K562 (cell line): ENCODE measurements at regions not wholly inside any gene's neighbourhood (a gene's known extent, or its start where the extent isn't known, plus 50 kb on each side); places are given as distances from the start of the nearest gene placed in this dataset.

Experiments
- ATAC-seq: fragments of 200-7000 bp; cut with Tn5 transposase; 3 replicates; pipeline ENCODE4 v1.9.1; 2020; ENCODE audit warnings: moderate library complexity
- BruUV-seq: library from RNA; stranded (reverse); fragments of 400-500 nt; replicated peaks from 2 replicates; lab custom pipeline; 2021; lab: Mats Ljungman, UMichigan
- CTCF ChIA-PET: fragments of 300-600 bp; formaldehyde crosslinking; extraction: SDS; loops from one replicate; lab custom pipeline; 2021; ENCODE audit warnings: low intra/inter-chr PET ratio; lab: Yijun Ruan, JAX
- POLR2A ChIA-PET: fragments of 300-600, 350-650 bp; sonication (Branson Sonifier 250); formaldehyde crosslinking; extraction: SDS; loops from one replicate; lab custom pipeline; 2021; ENCODE audit warnings: antibody characterized with exemption, inconsistent platforms; lab: Yijun Ruan, JAX
- DNase-seq, 4 experiments: peaks; one replicate each; pipeline versions ENCODE4 v3.0.0 to v3.0.0-alpha.2; 2011 to 2018; ENCODE audit warnings: low spot score in 3 of 4, mixed read lengths in 3 of 4; ENCODE audit errors: extremely low read depth in 1 of 4
- FAIRE-seq: peaks from 2 replicates; lab custom pipeline; 2011; peaks lifted over from hg19 to GRCh38; lab: Jason Lieb, UNC
- H2AFZ ChIP-seq: 2 replicates; pipeline ENCODE4 v1.6.0; 2011; ENCODE audit warnings: low read depth, low read length, control low read depth, inconsistent platforms
- H3K27ac ChIP-seq: fragments of 200-600 bp; 3 replicates; pipeline ENCODE4 v1.8.0; 2011; ENCODE audit warnings: low read depth, mild to moderate bottlenecking, control low read depth, inconsistent platforms, low read length, moderate library complexity, mixed read lengths; ENCODE audit errors: extremely low read depth
- H3K27me3 ChIP-seq, 2 experiments: fragments of 300-600 bp in 1 of 2; 2 replicates in 1 of 2; 3 replicates in 1 of 2; pipeline versions ENCODE4 v1.6.0 to v1.8.0; 2011; ENCODE audit warnings: inconsistent platforms in 2 of 2, low read length in 2 of 2, mild to moderate bottlenecking in 1 of 2, mixed read lengths in 1 of 2, moderate library complexity in 1 of 2; ENCODE audit not compliant: control insufficient read depth in 2 of 2, insufficient read depth in 2 of 2
- H3K36me3 ChIP-seq: fragments of 300-600 bp; 3 replicates; pipeline ENCODE4 v1.8.0; 2011; ENCODE audit warnings: mild to moderate bottlenecking, low read length, inconsistent platforms; ENCODE audit not compliant: control insufficient read depth, insufficient read depth
- H3K4me1 ChIP-seq, 2 experiments: fragments of 200-600 bp in 1 of 2; replicated peaks in 1 of 2; 2 replicates in 1 of 2; 3 replicates in 1 of 2; pipeline versions ENCODE4 v1.5.1 to v1.8.0; 2011; ENCODE audit warnings: inconsistent platforms in 2 of 2, low read length in 2 of 2, mild to moderate bottlenecking in 1 of 2, mixed read lengths in 1 of 2, moderate library complexity in 1 of 2; ENCODE audit not compliant: control insufficient read depth in 2 of 2, insufficient read depth in 2 of 2
- H3K4me2 ChIP-seq: 2 replicates; pipeline ENCODE4 v1.6.1; 2011; ENCODE audit warnings: low read length, control low read depth, inconsistent platforms, mixed read lengths; ENCODE audit not compliant: insufficient read depth
- H3K4me3 ChIP-seq: fragments of 200-600 bp; sonication (generic), shearing (Covaris generic); 2 replicates; pipeline ENCODE4 v1.5.1; 2016; ENCODE audit warnings: control low read depth, inconsistent platforms
- H3K79me2 ChIP-seq: fragments of 200-600 bp; 3 replicates; pipeline ENCODE4 v1.8.0; 2011; ENCODE audit warnings: low read length, inconsistent platforms; ENCODE audit not compliant: control insufficient read depth, insufficient read depth
- H3K9ac ChIP-seq, 2 experiments: 2 replicates each; pipeline versions ENCODE4 v1.6.0 to v1.6.1; 2011; ENCODE audit warnings: low read depth in 2 of 2, low read length in 2 of 2, control low read depth in 1 of 2, inconsistent platforms in 1 of 2, mild to moderate bottlenecking in 1 of 2, mixed read lengths in 1 of 2; ENCODE audit not compliant: insufficient read depth in 1 of 2
- H3K9me1 ChIP-seq: one replicate; pipeline ENCODE4 v1.6.0; 2011; ENCODE audit warnings: inconsistent platforms, mild to moderate bottlenecking, low read length, moderate library complexity; ENCODE audit not compliant: control insufficient read depth, insufficient read depth
- H3K9me3 ChIP-seq: replicated peaks from 2 replicates; pipeline ENCODE4 v1.5.1; 2011; ENCODE audit warnings: low read depth, low read length, inconsistent platforms; ENCODE audit not compliant: control insufficient read depth, insufficient read depth
- H4K20me1 ChIP-seq: replicated peaks from 2 replicates; pipeline ENCODE4 v1.6.1; 2011; ENCODE audit warnings: low read length, inconsistent platforms, mixed read lengths; ENCODE audit not compliant: control insufficient read depth, insufficient read depth
- CXXC5 ChIP-seq: fragments of 250-450 bp; sonication (Bioruptor Pico); IDR thresholded peaks from 2 replicates; pipeline ENCODE4 v1.8.0; 2022; ENCODE audit warnings: inconsistent platforms, mild to moderate bottlenecking, moderate library complexity
- DNMT1 ChIP-seq: fragments of 450-650 bp; IDR thresholded peaks from 2 replicates; pipeline ENCODE4 v1.6.1; 2016; ENCODE audit warnings: antibody characterized with exemption, mild to moderate bottlenecking
- HMG20A ChIP-seq: fragments of 450-650 bp; formaldehyde crosslinking; conservative IDR thresholded peaks from 2 replicates; pipeline ENCODE4 v1.4.0; 2020; ENCODE audit warnings: mild to moderate bottlenecking, mixed read lengths
- HNRNPH1 ChIP-seq: fragments of 200-400 bp; formaldehyde crosslinking; optimal IDR thresholded peaks from 2 replicates; pipeline ENCODE3; 2017; ENCODE audit warnings: low read depth, mild to moderate bottlenecking, low read length, moderate library complexity
- MCM3 ChIP-seq: fragments of 450-650 bp; IDR thresholded peaks from 2 replicates; pipeline ENCODE4 v1.6.1; 2016
- NONO ChIP-seq, 2 experiments: fragments of 200-400 bp in 1 of 2; fragments of 450-650 bp in 1 of 2; formaldehyde crosslinking in 1 of 2; IDR thresholded peaks; 2 replicates each; pipeline ENCODE4 v1.6.1; 2017; ENCODE audit warnings: low read depth in 2 of 2, mild to moderate bottlenecking in 2 of 2, moderate library complexity in 2 of 2, low read length in 1 of 2
- TBP ChIP-seq: optimal IDR thresholded peaks from 2 replicates; pipeline ENCODE3; 2011; ENCODE audit warnings: low read depth, low read length, improper control_type of control experiment
- ZNF23 ChIP-seq: fragments of 250-450 bp; sonication (Bioruptor Pico); IDR thresholded peaks from 2 replicates; pipeline ENCODE4 v1.4.0; 2020; ENCODE audit warnings: mild to moderate bottlenecking
- ZNF24 ChIP-seq: fragments of 450-650 bp; IDR thresholded peaks from 2 replicates; pipeline ENCODE4 v1.6.1; 2016
- ZNF707 ChIP-seq: fragments of 250-450 bp; sonication (Bioruptor Pico); conservative IDR thresholded peaks from 2 replicates; pipeline ENCODE4 v1.8.0; 2022; ENCODE audit warnings: inconsistent platforms, mild to moderate bottlenecking, moderate library complexity
- WGBS: fragments of 100-300 bp; shearing (Covaris generic); methylation state at CpG from one replicate; pipeline ENCODE4 v1.1.6; 2016; ENCODE audit warnings: low coverage, mixed read lengths; ENCODE audit not compliant: insufficient coverage; ENCODE audit errors: missing lambda C conversion rate; 5-methylcytosine and 5-hydroxymethylcytosine counted together
- in situ Hi-C: fragments of 300-500 bp; cut with MboI; formaldehyde crosslinking; loops from 4 replicates; pipeline ENCODE4 v1.15.0; 2018; ENCODE audit warnings: inconsistent platforms, mixed read lengths
- intact Hi-C: fragments of 100-400 bp; cut with micrococcal nuclease; formaldehyde crosslinking; loops from 2 replicates; pipeline ENCODE4 v1.14.2; 2022
- TF ChIP-seq, protein P1 (sequence below): fragments of 250-450 bp; sonication (Bioruptor Pico); IDR thresholded peaks from 2 replicates; pipeline ENCODE4 v1.5.0; 2022; ENCODE audit warnings: mild to moderate bottlenecking
- TF ChIP-seq, protein P2 (sequence below): sonication (generic); formaldehyde crosslinking; IDR thresholded peaks from 2 replicates; pipeline ENCODE4 v1.8.1; 2023; ENCODE audit warnings: mild to moderate bottlenecking, missing genetic modification reagents
- TF ChIP-seq, protein P3 (sequence below): IDR thresholded peaks from 2 replicates; pipeline ENCODE4 v1.6.1; 2012; ENCODE audit warnings: low read depth, low read length, improper control_type of control experiment, borderline replicate concordance

DNA sequence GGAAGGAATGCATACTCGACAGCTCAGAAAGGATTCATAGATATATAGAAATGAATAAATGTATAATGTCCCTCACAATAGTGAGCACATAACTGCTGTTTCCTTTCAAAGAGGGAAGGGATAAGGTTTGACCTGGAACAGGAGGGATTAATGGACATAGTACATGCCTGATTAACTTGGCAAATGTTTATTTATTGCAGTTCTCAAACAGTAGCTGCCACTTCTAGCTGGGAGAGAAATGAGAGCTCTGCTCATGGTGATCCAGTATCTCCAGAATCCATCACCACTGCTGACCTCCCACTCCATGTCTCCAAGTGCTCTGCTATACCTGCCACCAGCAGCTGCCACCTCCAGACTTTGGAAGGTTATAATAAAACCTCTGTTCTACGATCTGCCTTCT, 108.1 kb downstream of the LRIG3 start:
- in situ Hi-C loops: no loop called here
- Histone ChIP-seq H3K27me3 (no peaks in the 10 kb centered on the region), H3K27ac (no peak overlapping the region)
- CTCF ChIA-PET: no interaction called here
- no peak for DNase-seq
- TF ChIP-seq, protein P1, sequence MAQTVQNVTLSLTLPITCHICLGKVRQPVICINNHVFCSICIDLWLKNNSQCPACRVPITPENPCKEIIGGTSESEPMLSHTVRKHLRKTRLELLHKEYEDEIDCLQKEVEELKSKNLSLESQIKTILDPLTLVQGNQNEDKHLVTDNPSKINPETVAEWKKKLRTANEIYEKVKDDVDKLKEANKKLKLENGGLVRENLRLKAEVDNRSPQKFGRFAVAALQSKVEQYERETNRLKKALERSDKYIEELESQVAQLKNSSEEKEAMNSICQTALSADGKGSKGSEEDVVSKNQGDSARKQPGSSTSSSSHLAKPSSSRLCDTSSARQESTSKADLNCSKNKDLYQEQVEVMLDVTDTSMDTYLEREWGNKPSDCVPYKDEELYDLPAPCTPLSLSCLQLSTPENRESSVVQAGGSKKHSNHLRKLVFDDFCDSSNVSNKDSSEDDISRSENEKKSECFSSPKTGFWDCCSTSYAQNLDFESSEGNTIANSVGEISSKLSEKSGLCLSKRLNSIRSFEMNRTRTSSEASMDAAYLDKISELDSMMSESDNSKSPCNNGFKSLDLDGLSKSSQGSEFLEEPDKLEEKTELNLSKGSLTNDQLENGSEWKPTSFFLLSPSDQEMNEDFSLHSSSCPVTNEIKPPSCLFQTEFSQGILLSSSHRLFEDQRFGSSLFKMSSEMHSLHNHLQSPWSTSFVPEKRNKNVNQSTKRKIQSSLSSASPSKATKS (CRISPR knock-in tag): no peak
- no peak for TF ChIP-seq TBP
- no peak for TF ChIP-seq DNMT1
- TF ChIP-seq NONO (IDR thresholded peaks at IDR 0.05; ENCODE audit: low read depth in 2 of 2, low read length in 1 of 2): no peak
- TF ChIP-seq, all 486 proteins: peak for 0
- BruUV-seq: no TSS peak
- FAIRE-seq (no peak), ATAC-seq (no peak)
- no peak overlapping the region for H2AFZ ChIP-seq
- no peaks in the 10 kb centered on the region for H3K79me2 ChIP-seq
- H3K9me3 ChIP-seq: no peaks in the 10 kb centered on the region; the same call in 1 of the 2 replicates
- H3K4me2 ChIP-seq: no peak overlapping the region
- H4K20me1 ChIP-seq: no peaks in the 10 kb centered on the region
- POLR2A ChIA-PET: no interaction called here
- H3K4me1 ChIP-seq: no peaks in the 10 kb centered on the region
- H3K9me1 ChIP-seq: no peaks in the 10 kb centered on the region
- no peak overlapping the region for H3K4me3 ChIP-seq
- WGBS: 0% methylated on average over 2 of the region's 2 CpGs
- intact Hi-C loops: no loop called here
- no peak overlapping the region for H3K9ac ChIP-seq
- H3K36me3 ChIP-seq: no peaks in the 10 kb centered on the region

DNA sequence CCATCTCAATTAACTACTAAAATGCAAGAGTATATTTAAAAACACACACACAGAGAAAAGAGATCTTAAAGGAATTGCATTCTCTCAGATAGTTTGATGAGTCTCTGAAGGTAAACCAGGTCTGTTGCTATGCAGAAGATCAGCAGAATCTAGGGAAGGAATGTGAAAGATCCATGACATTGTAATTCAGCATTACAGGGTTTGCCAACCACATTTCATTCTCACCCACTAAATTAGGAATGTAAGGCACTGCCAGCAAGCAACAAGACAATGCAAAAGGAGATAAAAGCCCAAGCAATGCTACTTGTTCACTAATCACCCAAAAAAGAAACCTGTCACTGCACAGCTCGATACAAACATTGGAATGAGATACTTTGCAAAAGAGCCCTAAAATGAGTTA, 106.3 kb downstream of the LRIG3 start:
- Histone ChIP-seq H4K20me1 (no peaks in the 10 kb centered on the region), H3K27ac (no peak overlapping the region), H3K4me2 (no peak overlapping the region), H3K79me2 (no peaks in the 10 kb centered on the region), H3K27me3 (no peaks in the 10 kb centered on the region), H2AFZ (no peak overlapping the region), H3K4me3 (no peak overlapping the region), H3K9me1 (no peaks in the 10 kb centered on the region), H3K9me3 (no peaks in the 10 kb centered on the region; the same call in 1 of the 2 replicates), H3K36me3 (no peaks in the 10 kb centered on the region), H3K4me1 (no peaks in the 10 kb centered on the region), H3K9ac (no peak overlapping the region)
- FAIRE-seq (no peak), ATAC-seq (no peak), DNase-seq (no peak)
- in situ Hi-C loops: no loop called here
- BruUV-seq: no TSS peak
- WGBS: 0% methylated on average over 1 of the region's 1 CpG
- ChIA-PET POLR2A (no interaction called here), CTCF (no interaction called here)
- intact Hi-C loops: no loop called here
- TF ChIP-seq MCM3 (no peak), CXXC5 (CRISPR knock-in tag) (no peak), ZNF707 (no peak), HNRNPH1 (no peak), ZNF23 (no peak), HMG20A (CRISPR knock-in tag) (no peak), ZNF24 (no peak)
- TF ChIP-seq, protein P2, sequence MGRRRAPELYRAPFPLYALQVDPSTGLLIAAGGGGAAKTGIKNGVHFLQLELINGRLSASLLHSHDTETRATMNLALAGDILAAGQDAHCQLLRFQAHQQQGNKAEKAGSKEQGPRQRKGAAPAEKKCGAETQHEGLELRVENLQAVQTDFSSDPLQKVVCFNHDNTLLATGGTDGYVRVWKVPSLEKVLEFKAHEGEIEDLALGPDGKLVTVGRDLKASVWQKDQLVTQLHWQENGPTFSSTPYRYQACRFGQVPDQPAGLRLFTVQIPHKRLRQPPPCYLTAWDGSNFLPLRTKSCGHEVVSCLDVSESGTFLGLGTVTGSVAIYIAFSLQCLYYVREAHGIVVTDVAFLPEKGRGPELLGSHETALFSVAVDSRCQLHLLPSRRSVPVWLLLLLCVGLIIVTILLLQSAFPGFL (CRISPR knock-in tag): no peak
- TF ChIP-seq, protein P3, sequence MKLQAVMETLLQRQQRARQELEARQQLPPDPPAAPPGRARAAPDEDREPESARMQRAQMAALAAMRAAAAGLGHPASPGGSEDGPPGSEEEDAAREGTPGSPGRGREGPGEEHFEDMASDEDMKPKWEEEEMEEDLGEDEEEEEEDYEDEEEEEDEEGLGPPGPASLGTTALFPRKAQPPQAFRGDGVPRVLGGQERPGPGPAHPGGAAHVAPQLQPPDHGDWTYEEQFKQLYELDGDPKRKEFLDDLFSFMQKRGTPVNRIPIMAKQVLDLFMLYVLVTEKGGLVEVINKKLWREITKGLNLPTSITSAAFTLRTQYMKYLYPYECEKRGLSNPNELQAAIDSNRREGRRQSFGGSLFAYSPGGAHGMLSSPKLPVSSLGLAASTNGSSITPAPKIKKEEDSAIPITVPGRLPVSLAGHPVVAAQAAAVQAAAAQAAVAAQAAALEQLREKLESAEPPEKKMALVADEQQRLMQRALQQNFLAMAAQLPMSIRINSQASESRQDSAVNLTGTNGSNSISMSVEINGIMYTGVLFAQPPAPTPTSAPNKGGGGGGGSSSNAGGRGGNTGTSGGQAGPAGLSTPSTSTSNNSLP: no peak
